ENCODE measurements at regions not wholly inside any gene's neighbourhood (a gene's known extent, or its start where the extent isn't known, plus 50 kb on each side); places are given as distances from the start of the nearest gene placed in this dataset.
A peak's percentile ranks its signal among the peaks of the same experiment; 100 is the strongest.
"Not testable (repeated sequence)": the region's sequence is repeated elsewhere in the genome, so short reads cannot be mapped to it uniquely, and the experiment has no call there.

GRCh38 chr11:116352881-116353280, 419.9 kb downstream of the BUD13 start:
- DNase-seq = no peak
- Histone ChIP-seq H3K9me3 (replicated peaks; ENCODE audit: control insufficient read depth, low read depth, low read length) (no peaks in the 10 kb centered on the region), H3K36me3 (ENCODE audit: control insufficient read depth, insufficient read depth, low read length) (no peaks in the 10 kb centered on the region), H3K4me1 (ENCODE audit: control insufficient read depth, insufficient read depth, low read length) (no peaks in the 10 kb centered on the region), H3K27me3 (ENCODE audit: control insufficient read depth, insufficient read depth, low read length) (peaks cover 10% of the 10 kb centered on the region), H3K4me3 (ENCODE audit: low read length) (no peak overlapping the region), H3K27ac (ENCODE audit: low read length) (no peak overlapping the region)
- no CpG with 5 or more reads among the region's 4 CpGs for WGBS (ENCODE audit: insufficient coverage)

DNA sequence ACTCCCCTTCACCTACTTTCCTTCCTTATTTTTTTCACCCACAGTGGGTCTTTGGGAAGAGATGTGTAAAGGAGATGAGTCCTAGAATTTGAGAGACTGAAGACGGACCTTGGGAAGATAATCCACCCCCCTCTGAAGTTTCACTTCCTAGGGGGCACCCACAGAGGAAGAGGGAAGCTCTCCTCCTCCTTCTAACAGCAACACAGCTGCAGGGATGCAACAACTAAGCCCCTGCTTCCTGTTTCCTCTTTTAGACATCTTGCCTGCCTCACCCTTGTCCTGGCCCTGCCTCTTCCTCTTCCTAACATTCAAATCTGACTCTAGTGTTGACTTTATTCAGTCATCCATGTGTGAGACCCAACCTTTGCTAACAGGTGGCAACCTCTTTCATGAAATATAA, 424.6 kb downstream of the BUD13 start:
- Histone ChIP-seq H3K4me1 (ENCODE audit: control insufficient read depth, insufficient read depth, low read length) (no peaks in the 10 kb centered on the region), H3K9me3 (replicated peaks; ENCODE audit: control insufficient read depth, low read depth, low read length) (no peaks in the 10 kb centered on the region), H3K4me3 (ENCODE audit: low read length) (no peak overlapping the region), H3K27me3 (ENCODE audit: control insufficient read depth, insufficient read depth, low read length) (peaks cover 8% of the 10 kb centered on the region), H3K36me3 (ENCODE audit: control insufficient read depth, insufficient read depth, low read length) (no peaks in the 10 kb centered on the region), H3K27ac (ENCODE audit: low read length) (no peak overlapping the region)
- DNase-seq = peak; percentile 63
- WGBS (ENCODE audit: insufficient coverage) = no CpG with 5 or more reads among the region's 1 CpG

DNA sequence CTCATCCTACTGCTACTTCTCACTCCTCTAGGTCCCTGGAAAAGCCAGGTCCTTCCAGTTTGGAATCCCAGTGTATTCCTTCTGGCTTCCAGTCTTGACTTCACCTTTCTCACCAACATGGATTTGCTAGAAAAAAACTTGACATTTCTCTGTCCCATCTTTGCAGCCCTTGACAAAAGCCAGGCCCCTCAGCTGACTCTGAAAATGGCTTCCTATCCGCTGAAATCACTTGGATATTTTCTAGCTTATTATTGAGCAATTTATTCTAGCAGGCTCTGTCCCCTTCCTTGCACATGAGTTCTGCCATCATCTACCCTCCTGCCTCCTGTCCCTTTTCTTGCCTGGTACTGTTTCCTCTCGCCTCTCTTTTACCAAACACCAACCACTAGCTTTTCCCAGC, 427.2 kb downstream of the BUD13 start:
- Histone ChIP-seq H3K4me3 (ENCODE audit: low read length) (no peak overlapping the region), H3K27me3 (ENCODE audit: control insufficient read depth, insufficient read depth, low read length) (peaks cover 6% of the 10 kb centered on the region), H3K27ac (ENCODE audit: low read length) (no peak overlapping the region), H3K9me3 (replicated peaks; ENCODE audit: control insufficient read depth, low read depth, low read length) (no peaks in the 10 kb centered on the region), H3K36me3 (ENCODE audit: control insufficient read depth, insufficient read depth, low read length) (no peaks in the 10 kb centered on the region), H3K4me1 (ENCODE audit: control insufficient read depth, insufficient read depth, low read length) (no peaks in the 10 kb centered on the region)
- WGBS (ENCODE audit: insufficient coverage) = 69% methylated on average over 2 of the region's 2 CpGs
- no peak for DNase-seq

- H3K27ac ChIP-seq (ENCODE audit: low read length) = no peak overlapping the region
- H3K9me3 ChIP-seq (replicated peaks; ENCODE audit: control insufficient read depth, low read depth, low read length) = no peaks in the 10 kb centered on the region
- H3K27me3 ChIP-seq (ENCODE audit: control insufficient read depth, insufficient read depth, low read length) = peaks cover 6% of the 10 kb centered on the region
- no peak for DNase-seq
- no peak overlapping the region for H3K4me3 ChIP-seq (ENCODE audit: low read length)
- H3K4me1 ChIP-seq (ENCODE audit: control insufficient read depth, insufficient read depth, low read length) = no peaks in the 10 kb centered on the region
- H3K36me3 ChIP-seq (ENCODE audit: control insufficient read depth, insufficient read depth, low read length) = no peaks in the 10 kb centered on the region
- WGBS (ENCODE audit: insufficient coverage) = 55% methylated on average over 4 of the region's 5 CpGs
Observed at GRCh38 chr11:116344601-116345000, 428.2 kb downstream of the BUD13 start.

DNA sequence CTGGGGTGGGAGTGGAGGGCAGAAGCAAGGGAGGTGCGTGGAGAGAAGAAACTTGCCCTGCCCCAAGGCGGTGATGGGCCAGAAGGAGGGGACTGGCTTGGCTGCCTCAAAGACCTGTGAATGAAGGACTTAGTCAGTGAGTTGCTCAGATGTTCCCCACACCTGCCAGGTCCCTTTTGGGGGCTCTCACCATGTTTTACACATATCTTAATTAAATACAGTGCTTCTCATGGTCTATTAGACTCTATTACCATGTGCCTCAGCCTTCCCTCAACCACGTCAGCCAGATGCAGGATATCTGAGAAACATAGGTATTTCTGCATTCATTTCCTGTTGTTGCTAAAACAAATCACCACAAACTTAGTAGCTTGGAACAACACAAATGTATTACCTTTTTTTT, 429.5 kb downstream of the BUD13 start:
- Histone ChIP-seq H3K27me3 (ENCODE audit: control insufficient read depth, insufficient read depth, low read length) (peaks cover 6% of the 10 kb centered on the region), H3K36me3 (ENCODE audit: control insufficient read depth, insufficient read depth, low read length) (no peaks in the 10 kb centered on the region), H3K9me3 (replicated peaks; ENCODE audit: control insufficient read depth, low read depth, low read length) (no peaks in the 10 kb centered on the region), H3K4me1 (ENCODE audit: control insufficient read depth, insufficient read depth, low read length) (no peaks in the 10 kb centered on the region), H3K4me3 (ENCODE audit: low read length) (no peak overlapping the region), H3K27ac (ENCODE audit: low read length) (no peak overlapping the region)
- no peak for DNase-seq
- WGBS (ENCODE audit: insufficient coverage) = 33% methylated on average over 1 of the region's 3 CpGs

GRCh38 chr11:116342148-116342547, 430.6 kb downstream of the BUD13 start:
- H3K27ac ChIP-seq (ENCODE audit: low read length) = no peak overlapping the region
- no peak overlapping the region for H3K4me3 ChIP-seq (ENCODE audit: low read length)
- no peaks in the 10 kb centered on the region for H3K36me3 ChIP-seq (ENCODE audit: control insufficient read depth, insufficient read depth, low read length)
- H3K9me3 ChIP-seq (replicated peaks; ENCODE audit: control insufficient read depth, low read depth, low read length) = peaks cover 4% of the 10 kb centered on the region
- H3K27me3 ChIP-seq (ENCODE audit: control insufficient read depth, insufficient read depth, low read length) = peaks cover 6% of the 10 kb centered on the region
- no peaks in the 10 kb centered on the region for H3K4me1 ChIP-seq (ENCODE audit: control insufficient read depth, insufficient read depth, low read length)
- WGBS (ENCODE audit: insufficient coverage) = 88% methylated on average over 7 of the region's 7 CpGs
- no peak for DNase-seq

- DNase-seq = no peak
- 74% methylated on average over 2 of the region's 9 CpGs for WGBS (ENCODE audit: insufficient coverage)
- Histone ChIP-seq H3K27me3 (ENCODE audit: control insufficient read depth, insufficient read depth, low read length) (peaks cover 2% of the 10 kb centered on the region), H3K36me3 (ENCODE audit: control insufficient read depth, insufficient read depth, low read length) (no peaks in the 10 kb centered on the region), H3K9me3 (replicated peaks; ENCODE audit: control insufficient read depth, low read depth, low read length) (peaks cover 6% of the 10 kb centered on the region), H3K27ac (ENCODE audit: low read length) (no peak overlapping the region), H3K4me1 (ENCODE audit: control insufficient read depth, insufficient read depth, low read length) (no peaks in the 10 kb centered on the region), H3K4me3 (ENCODE audit: low read length) (no peak overlapping the region)
Observed at GRCh38 chr11:116339306-116340098, 433.3 kb downstream of the BUD13 start.

GRCh38 chr11:116338500-116338899, 434.3 kb downstream of the BUD13 start:
- H3K9me3 ChIP-seq (replicated peaks; ENCODE audit: control insufficient read depth, low read depth, low read length); H3K27ac ChIP-seq (ENCODE audit: low read length); H3K4me3 ChIP-seq (ENCODE audit: low read length); H3K27me3 ChIP-seq (ENCODE audit: control insufficient read depth, insufficient read depth, low read length); H3K4me1 ChIP-seq (ENCODE audit: control insufficient read depth, insufficient read depth, low read length); H3K36me3 ChIP-seq (ENCODE audit: control insufficient read depth, insufficient read depth, low read length); DNase-seq: not testable (repeated sequence)
- 100% methylated on average over 1 of the region's 4 CpGs for WGBS (ENCODE audit: insufficient coverage)

GRCh38 chr11:116336540-116336939, 436.2 kb downstream of the BUD13 start:
- WGBS (ENCODE audit: insufficient coverage) = 82% methylated on average over 1 of the region's 1 CpG
- H3K9me3 ChIP-seq (replicated peaks; ENCODE audit: control insufficient read depth, low read depth, low read length) = peaks cover 6% of the 10 kb centered on the region

GRCh38 chr11:116335891-116336290, 436.9 kb downstream of the BUD13 start:
- WGBS (ENCODE audit: insufficient coverage) = no CpG with 5 or more reads among the region's 3 CpGs
- Histone ChIP-seq H3K27ac (ENCODE audit: low read length) (no peak overlapping the region), H3K4me3 (ENCODE audit: low read length) (no peak overlapping the region), H3K4me1 (ENCODE audit: control insufficient read depth, insufficient read depth, low read length) (no peaks in the 10 kb centered on the region), H3K9me3 (replicated peaks; ENCODE audit: control insufficient read depth, low read depth, low read length) (peaks cover 6% of the 10 kb centered on the region), H3K27me3 (ENCODE audit: control insufficient read depth, insufficient read depth, low read length) (no peaks in the 10 kb centered on the region), H3K36me3 (ENCODE audit: control insufficient read depth, insufficient read depth, low read length) (no peaks in the 10 kb centered on the region)
- no peak for DNase-seq

More at GRCh38 chr11:116336540-116336939, 436.2 kb downstream of the BUD13 start:
- Histone ChIP-seq H3K27ac (ENCODE audit: low read length) (no peak overlapping the region), H3K4me3 (ENCODE audit: low read length) (no peak overlapping the region), H3K27me3 (ENCODE audit: control insufficient read depth, insufficient read depth, low read length) (no peaks in the 10 kb centered on the region), H3K4me1 (ENCODE audit: control insufficient read depth, insufficient read depth, low read length) (no peaks in the 10 kb centered on the region), H3K36me3 (ENCODE audit: control insufficient read depth, insufficient read depth, low read length) (no peaks in the 10 kb centered on the region)
- no peak for DNase-seq

GRCh38 chr11:116335078-116335477, 437.7 kb downstream of the BUD13 start:
- H3K9me3 ChIP-seq (replicated peaks; ENCODE audit: control insufficient read depth, low read depth, low read length) = peaks cover 6% of the 10 kb centered on the region
- no peak overlapping the region for H3K27ac ChIP-seq (ENCODE audit: low read length)
- no peaks in the 10 kb centered on the region for H3K27me3 ChIP-seq (ENCODE audit: control insufficient read depth, insufficient read depth, low read length)
- no peak overlapping the region for H3K4me3 ChIP-seq (ENCODE audit: low read length)
- H3K36me3 ChIP-seq (ENCODE audit: control insufficient read depth, insufficient read depth, low read length) = no peaks in the 10 kb centered on the region
- no peak for DNase-seq
- no peaks in the 10 kb centered on the region for H3K4me1 ChIP-seq (ENCODE audit: control insufficient read depth, insufficient read depth, low read length)
- WGBS (ENCODE audit: insufficient coverage) = no CpG with 5 or more reads among the region's 1 CpG

All from muscle of leg (tissue), 3 donors.